HG03097 (cell line): ENCODE measurements at regions not wholly inside any gene's neighbourhood (a gene's known extent, or its start where the extent isn't known, plus 50 kb on each side); places are given as distances from the start of the nearest gene placed in this dataset.
"Not testable (repeated sequence)": the region's sequence is repeated elsewhere in the genome, so short reads cannot be mapped to it uniquely, and the experiment has no call there.

Experiments
- ATAC-seq: cut with Tn5 transposase; IDR thresholded peaks from one replicate; pipeline ENCODE4 v1.9.1; 2021; ENCODE audit not compliant: unreplicated experiment, low FRiP score

DNA sequence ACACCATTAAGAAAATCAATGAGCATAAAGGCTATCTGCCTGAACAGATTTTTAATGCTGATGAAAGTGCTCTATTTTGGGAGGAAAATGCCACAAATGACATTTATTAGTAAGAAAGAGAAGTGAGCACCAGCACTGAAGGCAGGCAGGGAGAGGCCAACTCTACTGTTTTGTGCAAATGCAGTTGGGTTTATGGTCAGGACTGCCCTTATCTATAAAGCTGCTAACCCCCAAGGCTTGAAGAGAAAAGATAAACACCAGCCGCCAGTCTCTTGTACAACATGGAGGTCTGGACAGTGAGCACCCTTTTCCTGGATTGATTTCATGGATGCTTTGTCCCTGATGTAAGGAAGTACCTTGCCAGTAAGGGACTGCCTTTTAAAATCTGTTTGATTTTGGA lies 246.8 kb upstream of the SFSWAP start:
- ATAC-seq, result no peak

DNA sequence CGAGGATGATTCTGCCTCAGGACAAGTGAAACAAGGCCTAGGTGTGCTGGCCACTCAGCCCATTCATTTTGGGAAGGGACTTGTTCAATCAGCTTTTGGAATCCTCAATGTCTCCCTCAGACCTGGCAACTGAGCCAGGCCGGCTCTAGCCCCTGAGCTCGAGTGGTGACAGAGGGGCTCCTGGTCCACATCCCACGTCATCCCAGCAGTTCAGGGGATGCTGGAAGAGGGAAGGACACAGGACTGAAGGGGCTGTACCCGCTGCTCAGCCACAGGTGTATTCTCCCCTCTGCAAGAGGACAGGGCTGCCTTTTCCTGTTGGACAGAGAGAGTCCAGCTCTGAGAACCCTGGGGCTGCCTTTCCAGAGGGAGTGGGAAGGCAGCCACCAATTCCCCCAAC lies 244.6 kb upstream of the SFSWAP start:
- ATAC-seq, result no peak

DNA sequence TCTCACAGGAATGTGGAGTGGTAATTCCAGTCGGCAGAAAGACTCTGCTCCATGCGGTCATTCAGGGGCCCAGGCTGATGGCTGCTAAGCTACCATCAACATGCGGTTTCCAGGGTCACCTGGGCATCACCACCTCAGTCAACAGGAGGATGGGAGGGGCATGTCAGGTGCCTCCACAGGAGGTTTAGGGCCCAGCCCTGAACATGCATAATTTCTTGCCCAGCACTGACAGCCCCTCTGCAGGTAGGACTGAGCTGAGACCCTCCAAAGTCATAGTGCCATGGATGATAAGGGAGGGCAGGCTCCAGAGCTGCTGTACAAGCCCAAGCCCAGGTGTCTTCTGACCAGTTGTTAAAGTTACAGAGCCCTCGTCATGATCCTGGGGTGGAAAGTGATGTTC lies 244.0 kb upstream of the SFSWAP start:
- no peak for ATAC-seq

DNA sequence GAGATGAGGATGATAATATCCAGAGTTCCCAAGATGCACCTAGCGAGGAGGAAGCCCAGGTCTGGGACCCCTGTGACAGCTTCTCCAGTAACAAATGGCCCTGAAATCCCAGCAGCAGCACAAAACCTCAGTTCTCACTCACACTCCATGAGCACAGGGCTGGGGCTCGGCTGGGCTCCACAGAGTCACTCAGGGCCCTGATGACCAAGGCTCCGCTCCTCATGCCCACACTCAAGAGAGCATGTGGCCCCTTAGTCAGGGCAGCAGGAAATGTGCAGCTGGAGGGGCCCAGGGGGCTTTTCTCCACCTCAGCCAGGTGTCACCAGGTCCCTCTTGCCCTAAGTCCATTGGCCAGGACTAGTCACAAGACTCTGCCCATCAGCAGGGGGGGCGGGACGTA lies 242.7 kb upstream of the SFSWAP start:
- ATAC-seq, result no peak

DNA sequence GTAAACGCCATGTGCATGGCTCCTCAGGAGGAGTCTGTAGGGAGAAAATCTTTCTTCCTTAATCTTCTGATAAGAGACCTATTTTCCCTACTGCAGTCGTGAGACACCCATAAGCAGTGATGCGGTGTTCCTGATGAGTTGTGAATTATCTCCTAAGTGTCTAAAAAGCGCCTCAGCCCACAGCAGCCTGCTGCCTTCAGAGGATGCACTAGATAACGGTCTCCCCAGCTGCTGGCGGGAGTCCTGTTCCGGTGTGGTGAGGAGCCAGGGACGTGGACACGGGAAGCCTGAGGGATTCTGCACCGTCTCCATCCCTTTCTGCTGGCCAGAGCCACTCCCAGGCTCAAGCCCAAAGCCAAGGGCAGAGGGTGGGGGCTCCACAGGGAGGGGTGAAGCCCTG lies 240.9 kb upstream of the SFSWAP start:
- not testable (repeated sequence) for ATAC-seq

DNA sequence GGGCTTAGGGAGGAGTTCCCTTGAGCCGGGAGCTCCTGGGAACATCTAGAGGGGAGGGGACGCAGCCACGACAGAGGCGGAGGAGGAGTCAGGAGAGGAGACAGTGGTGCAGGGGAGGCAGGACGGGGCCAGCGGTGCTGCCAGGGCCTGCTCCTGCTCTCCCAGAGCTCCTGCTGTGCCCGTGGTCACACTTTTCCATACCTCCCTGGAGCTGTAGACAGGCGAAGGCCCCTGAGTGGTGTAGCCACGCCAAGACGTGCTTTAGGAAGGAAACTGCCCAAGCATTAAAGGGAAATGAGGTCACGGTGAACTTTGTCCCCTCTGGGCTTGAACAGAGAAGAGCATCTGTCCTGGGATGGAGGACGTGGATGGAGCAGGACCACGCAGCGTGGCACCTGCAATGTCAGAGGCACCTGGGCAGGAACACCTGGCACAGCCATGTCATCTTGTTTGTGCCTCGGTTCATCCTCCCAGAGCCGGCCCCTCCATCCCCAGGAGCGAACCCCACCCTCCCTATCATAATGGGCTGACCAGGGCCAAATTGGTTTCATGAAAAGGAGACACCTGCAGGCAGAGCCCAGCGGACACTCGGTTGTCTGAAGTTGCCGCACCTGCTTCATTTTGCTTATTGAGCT lies 239.5 kb upstream of the SFSWAP start:
- no peak for ATAC-seq

DNA sequence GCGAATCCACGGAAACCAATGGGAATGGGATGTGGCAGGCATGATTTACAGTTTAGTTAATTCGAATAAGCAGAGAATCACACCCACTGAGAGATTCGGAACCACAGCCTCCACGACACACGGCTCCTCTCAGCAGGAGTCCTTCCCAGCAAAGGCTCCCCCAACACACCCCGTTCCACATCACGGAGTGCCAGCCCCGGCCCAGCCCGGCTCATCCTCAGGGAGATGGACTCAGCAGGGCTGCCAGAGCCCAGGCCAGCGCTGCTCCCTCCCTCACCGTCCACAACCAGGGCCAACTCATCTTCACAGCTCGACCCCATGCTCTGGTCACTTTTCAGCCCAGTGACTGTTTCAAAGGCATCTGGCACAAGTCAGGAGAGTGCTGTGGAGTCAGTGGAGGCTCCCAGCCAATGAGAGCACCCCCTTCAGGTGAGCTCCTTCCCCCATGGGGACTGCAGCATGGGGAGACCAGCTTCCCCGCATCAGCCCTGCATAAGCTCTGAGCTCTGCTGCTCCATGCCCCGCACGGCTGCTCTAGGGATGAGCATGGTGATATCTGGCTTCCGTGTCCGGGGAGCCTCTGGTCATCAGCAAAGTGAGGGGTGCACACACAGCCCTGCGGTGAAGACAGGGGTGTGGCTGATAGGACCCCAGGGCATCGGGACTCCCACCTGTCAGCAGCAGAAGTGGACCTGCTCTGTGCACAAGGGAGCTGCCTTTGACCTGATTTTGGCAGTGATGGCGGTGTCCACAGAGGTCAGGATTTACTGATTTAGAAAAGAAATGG lies 238.8 kb upstream of the SFSWAP start:
- ATAC-seq, result no peak

DNA sequence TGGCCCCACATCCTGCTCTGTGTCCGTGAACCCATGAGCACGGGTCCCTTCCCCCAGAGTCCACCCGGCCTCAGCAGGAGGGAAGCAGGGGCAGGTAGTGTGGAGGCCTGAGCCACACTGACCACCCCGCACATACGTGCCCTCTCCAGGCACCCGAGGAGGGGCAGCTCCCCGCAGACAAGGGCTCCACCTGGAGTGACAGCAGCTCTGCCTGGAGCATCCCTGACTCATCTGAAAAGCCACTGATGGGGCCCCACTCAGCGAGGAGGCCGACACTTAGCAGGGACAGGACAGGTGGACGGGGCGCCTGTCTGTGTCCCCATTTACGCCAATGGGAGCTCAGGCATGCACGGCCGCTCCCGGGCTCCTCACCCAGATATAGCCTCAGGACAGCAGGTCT lies 237.6 kb upstream of the SFSWAP start:
- ATAC-seq, result no peak

DNA sequence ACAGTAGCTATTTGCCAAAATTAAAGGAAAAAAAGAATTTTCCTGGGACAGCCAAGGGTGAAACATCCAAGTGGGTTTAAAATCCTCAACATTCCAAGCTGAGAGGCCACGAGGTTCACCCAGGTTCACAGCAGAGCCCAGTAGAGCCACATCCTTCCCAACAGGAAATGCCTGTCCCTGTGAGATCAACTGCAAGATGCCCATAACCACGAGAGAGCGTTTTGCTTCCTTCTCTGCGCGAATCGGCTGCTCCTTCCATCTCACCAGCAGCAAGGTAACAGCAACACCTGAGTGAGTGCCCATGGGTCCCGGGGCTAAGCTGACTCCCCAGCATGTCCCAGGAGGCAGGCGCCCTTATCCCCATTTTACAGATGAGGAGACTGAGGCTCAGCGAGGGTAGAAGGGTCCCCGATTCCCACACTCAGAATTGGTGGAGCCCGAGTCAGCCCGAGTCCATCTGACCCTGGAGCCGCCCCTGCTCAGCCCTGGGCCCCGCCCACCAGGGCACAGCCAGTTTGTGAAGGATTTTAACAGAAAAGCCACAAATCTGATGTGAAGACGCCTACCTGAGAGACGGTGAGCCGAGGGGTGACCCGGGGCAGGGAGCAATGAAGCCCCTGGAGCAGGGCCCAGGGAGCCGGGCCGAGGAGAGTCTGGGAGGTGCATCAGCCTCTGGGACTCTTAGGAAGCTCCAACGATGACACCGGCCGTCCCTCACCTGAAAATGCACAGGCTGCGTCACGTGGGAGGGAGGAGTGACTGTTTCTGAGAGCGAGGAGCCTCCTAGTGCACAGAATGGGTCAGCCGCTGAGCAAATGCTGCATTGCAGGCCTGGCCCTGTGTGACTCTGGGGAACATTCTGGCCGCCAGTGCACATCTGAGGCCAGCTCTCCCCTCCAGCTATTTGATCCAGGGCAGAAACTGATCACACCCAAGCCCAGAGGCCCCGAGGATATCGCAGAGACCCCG lies 236.9 kb upstream of the SFSWAP start:
- ATAC-seq, result no peak

DNA sequence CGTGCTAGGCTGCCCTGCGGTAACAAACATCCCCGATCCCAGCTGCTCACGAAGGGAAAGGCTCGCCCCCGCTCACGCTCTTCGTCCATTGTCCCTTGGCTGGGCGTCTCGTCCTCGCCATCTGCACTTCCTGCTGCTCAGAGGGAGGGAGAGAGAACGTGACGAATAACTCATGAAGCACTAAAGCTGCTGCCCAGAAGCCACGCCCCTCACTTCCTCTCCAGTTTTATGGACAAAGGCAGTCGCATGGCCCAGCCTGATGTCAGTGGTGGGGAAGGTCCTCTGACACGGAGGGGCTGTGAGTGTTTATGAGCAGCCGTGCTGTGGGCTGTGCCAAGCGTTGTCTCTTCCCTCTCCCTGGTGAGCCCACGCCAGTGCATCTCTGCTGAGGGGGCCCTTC lies 235.9 kb upstream of the SFSWAP start:
- ATAC-seq, result not testable (repeated sequence)

DNA sequence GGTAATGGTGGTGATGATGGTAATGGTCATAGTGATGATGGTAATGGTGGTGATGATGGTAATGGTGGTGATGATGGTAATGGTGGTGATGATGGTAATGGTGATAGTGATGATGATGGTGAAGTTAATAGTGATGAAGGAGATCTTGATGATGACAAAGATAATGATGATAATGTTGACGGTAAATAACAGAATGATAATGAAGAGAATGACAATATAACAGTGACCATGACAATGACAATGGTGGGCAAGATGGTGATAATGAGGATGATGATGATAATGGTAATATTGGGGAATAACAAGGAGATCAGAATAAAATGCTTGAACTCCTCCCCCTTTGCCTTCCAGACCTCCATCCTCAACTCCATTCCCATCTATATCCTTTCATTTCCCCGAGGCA lies 233.3 kb upstream of the SFSWAP start:
- no peak for ATAC-seq

DNA sequence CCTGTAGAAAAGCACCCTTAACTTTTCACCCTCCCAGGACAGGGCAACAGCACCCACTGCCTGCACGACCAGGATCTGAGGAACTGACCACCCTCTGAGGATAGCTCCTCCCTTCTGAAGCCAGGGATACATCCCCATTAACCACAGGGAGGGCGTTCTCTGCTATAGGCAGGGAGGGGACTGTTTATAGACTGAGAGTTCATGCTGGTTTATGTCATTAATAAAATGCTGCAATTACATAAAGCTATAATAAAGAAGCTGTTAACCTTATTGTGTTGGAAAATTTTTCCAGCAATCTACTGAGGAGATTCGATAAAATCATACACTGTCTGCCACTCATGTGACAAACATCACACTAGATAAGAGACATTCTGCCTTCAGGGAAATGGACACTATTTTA lies 232.4 kb upstream of the SFSWAP start:
- no peak for ATAC-seq

DNA sequence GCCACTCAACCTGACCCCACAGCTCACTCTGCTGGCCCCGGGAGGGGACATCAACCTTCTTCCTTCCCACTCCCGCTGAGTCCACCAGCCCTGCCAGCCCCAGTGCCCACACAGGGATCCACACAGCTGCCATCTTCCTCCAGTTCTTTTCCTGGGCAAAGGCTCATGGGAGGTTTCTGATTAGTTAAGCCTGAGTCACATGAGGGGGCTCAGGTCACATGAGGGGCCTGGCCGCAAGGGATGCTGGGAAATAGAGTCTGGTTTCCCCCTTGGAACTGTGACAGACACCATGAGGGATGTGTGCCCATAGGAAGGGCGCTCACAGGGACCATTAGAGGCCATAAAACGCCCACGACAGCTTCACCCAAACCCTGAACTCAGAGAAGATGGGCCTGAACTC lies 228.7 kb upstream of the SFSWAP start:
- no peak for ATAC-seq

DNA sequence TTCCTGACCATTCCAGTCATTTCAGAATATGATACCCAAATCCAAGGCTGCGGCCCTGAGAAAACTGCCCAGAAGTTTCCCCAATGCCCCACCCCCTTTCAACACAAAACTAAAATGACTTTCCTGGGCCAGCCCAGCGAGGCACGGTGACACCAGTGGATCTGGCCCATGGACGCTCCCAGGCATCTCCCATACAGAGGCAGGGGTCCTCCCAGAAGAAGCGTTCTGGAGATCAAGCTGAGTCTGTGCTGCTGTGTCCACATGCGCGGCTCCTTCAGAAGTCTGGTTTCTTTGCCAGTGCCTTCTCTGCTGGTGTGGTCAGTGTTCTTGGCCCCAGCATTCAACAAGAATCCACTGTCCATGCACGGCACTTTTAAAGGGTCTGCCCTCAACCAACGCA lies 228.2 kb upstream of the SFSWAP start:
- ATAC-seq, result no peak

DNA sequence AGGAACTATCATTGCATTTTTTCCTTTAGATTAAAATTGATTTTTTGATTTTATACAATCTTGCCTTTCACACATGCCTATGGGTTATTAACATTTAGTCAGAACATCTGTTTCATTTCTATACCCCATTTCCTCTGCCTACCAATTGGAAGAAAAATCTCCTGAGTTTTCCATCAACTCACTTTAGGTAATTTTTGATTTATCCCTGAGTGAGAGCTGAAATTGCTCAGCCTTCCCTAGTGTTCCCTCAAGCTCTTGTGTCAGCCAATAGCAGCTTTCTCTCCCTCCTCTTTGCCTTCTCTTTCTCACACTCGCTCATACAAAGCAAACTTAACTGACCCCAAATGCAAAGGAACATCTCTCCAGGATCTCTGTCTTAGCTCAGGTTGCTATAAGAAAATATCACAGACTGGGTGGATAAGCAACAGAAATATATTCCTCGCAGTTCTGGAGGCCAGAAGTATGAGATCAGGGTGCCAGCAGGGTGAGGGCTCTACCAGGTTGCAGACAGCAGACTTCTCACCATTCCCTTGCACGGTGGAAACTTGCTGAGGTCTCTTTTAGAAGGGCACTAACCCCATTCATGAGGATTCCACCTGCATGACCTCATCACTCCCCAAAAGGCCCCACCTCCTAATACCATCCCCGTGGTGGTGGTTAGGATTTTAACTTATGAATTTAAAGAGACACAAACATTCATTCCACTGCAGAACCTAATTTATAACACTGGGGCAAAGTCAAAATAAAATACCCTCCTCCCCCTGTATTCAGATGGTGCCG lies 224.2 kb upstream of the SFSWAP start:
- ATAC-seq, result no peak

DNA sequence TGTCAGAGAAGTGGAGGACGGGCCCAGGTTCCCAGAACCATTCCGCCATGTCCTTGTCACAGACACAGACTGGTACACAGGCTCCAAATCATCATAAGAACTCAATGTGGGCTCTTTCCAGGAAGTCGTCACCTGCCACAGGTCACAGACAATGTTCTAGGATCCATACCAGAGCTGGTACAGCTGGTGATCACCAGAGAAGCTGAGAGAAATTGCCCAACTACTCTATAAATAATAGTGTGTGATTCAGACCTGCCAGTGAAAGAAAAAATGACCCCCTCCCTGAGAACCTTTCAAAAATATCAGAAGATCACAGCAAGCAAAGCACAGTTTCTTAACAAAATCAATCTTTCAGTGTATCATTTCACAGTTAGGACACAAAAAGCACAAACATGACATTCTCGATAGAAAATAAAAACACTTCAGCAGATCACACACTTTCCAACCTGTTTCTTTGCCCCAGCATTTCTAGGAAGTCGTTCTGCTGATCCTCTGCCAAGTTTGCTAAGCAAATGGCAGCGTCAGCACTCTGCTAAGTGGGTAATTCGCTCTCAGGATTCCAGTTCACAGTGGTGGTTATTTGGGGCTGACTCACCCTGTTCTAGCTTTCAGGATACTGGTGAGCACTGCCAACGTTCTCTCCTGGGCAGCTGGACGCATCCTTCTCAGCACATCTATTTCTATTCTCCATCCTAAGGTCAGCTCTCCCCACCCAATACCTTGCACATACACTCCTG lies 223.3 kb upstream of the SFSWAP start:
- no peak for ATAC-seq

DNA sequence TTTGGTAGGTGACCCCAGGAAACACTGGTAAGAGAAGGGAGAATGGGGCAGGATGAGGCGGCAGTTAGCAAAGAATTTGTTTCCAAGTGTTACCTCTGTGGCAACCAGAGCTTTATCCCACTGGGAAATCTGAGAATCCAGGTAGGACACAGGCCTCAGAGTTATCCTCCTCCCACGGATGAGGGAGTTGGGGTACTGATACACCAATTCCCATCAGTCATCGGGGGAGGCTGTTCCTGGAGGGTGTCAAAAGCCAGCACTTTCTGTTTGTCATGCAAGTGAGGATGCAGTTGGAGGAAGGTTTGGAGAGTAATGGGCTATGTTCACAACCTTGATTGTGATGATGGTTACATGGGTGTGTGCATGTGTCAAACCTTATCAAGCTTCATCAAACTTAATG lies 221.2 kb upstream of the SFSWAP start:
- no peak for ATAC-seq

DNA sequence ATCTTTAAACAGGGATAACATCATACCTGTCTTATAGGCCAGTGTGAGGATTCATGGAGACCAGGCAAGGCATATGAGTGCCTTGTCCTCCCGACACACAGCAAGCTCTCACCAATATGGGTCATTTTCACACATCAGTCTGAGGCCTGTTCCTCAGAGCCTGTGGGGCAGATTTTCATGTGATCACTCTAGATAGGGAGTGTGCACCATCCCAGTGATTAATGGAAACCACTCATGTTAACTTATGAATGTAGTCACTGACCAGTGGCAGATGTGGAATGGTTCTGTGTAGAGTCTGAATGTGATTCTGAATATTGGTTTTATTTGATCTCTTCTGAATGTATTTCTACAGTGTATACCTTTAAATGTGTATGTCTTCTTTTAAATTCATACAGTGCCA lies 219.7 kb upstream of the SFSWAP start:
- ATAC-seq, result no peak

DNA sequence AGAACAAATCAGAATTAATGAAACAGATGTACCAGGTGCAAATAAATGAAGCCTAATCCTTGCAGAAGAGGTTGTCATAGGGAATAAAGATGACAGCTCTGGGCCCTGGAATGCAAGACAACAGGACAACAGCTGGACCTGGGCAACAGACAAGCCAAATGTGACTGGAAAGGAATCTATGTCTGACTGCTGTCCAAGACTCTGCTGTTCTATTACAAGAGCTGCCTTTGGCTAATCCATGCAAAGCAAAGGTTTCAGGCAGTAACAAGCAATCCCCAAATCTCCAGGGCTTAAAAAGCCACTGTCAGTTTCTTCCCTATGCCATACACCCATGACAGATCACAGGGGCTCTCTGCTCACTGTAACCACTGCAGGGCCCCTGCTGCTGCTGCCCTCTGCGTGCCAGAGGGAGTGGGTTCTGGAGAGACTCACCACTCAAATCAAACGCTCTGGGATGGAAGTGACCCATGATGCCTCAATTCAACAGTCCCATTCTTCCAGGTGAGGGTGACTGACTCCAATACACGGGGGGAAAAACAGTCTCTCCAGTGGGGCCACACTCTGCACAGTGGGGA lies 218.9 kb upstream of the SFSWAP start:
- no peak for ATAC-seq
